ENCODE measurements at regions not wholly inside any gene's neighbourhood (a gene's known extent, or its start where the extent isn't known, plus 50 kb on each side); places are given as distances from the start of the nearest gene placed in this dataset.

DNA sequence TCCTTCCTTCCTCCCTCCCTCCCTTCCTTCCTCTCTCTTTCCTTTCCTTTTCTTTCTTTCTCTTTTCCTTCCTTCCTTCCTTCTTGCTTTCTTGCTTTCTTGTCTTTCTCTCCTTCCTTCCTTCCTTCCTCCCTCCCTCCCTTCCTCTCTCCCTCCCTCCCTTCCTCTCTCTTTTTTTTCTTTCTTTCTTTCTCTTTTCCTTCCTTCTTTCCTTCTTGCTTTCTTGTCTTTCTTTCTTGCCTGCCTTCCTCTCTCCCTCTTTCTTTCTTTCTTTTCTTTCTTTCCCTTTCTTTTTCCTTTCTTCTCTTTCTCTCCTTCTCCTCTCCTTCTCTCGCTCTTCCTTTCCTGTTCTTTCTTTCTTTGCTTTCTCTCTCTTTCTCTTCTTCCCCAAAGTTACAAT is 728.4 kb upstream of the ADAMTS5 start:
- H3K27me3 ChIP-seq (replicated peaks in 1 of 4; ENCODE audit: control extremely low read depth in 1 of 4, control insufficient read depth in 3 of 4, insufficient read depth in 4 of 4, low read length in 3 of 4), result no peaks in the 10 kb centered on the region
- Mint-ChIP-seq H3K4me3 (no peak overlapping the region), H3K27ac (no peak overlapping the region), H3K9me3 (ENCODE audit: insufficient read depth) (peaks cover 4% of the 10 kb centered on the region), H3K27me3 (no peaks in the 10 kb centered on the region), H3K4me1 (no peaks in the 10 kb centered on the region)
- no peak overlapping the region for H3K4me2 ChIP-seq (replicated peaks; ENCODE audit: low read depth, low read length, poor library complexity, severe bottlenecking)
- TF ChIP-seq CTCF (IDR thresholded peaks at IDR 0.05) (no peak), EZH2 (IDR thresholded peaks at IDR 0.05; ENCODE audit: borderline replicate concordance, insufficient read depth, low read depth, low read length, poor library complexity, severe bottlenecking) (no peak)
- H3K27ac ChIP-seq (ENCODE audit: low read length in 2 of 2), result no peak overlapping the region
- H2AFZ ChIP-seq (ENCODE audit: insufficient read depth, low read depth, low read length, poor library complexity, severe bottlenecking), result no peak overlapping the region
- DNase-seq (no peak), ATAC-seq (ENCODE audit: low read depth) (no peak)
- no peak overlapping the region for H3K9ac ChIP-seq (ENCODE audit: low read length)
- H3K4me1 ChIP-seq (ENCODE audit: control insufficient read depth in 2 of 2, insufficient read depth in 2 of 2, low read length in 2 of 2), result no peaks in the 10 kb centered on the region
- ChIA-PET POLR2A (no interaction called here), CTCF (no interaction called here)
- H3K4me3 ChIP-seq (ENCODE audit: control extremely low read depth in 1 of 5, extremely low read depth in 1 of 5, insufficient read depth in 1 of 5, low read depth in 2 of 5, low read length in 4 of 5), result no peak overlapping the region
- no CpG with 5 or more reads among the region's 1 CpG for WGBS (ENCODE audit: insufficient coverage)
- no peaks in the 10 kb centered on the region for H3K36me3 ChIP-seq (replicated peaks in 1 of 2; ENCODE audit: control extremely low read depth in 1 of 2, control insufficient read depth in 1 of 2, extremely low read depth in 1 of 2, insufficient read depth in 2 of 2, low read length in 1 of 2)
- no peaks in the 10 kb centered on the region for H3K9me3 ChIP-seq (ENCODE audit: control extremely low read depth in 1 of 3, control insufficient read depth in 2 of 3, insufficient read depth in 1 of 3, low read length in 2 of 3)
- intact Hi-C loops (cut with micrococcal nuclease), result no loop called here
- H3K79me2 ChIP-seq (ENCODE audit: control insufficient read depth, insufficient read depth, low read length), result no peaks in the 10 kb centered on the region
- no peaks in the 10 kb centered on the region for H4K20me1 ChIP-seq (ENCODE audit: control insufficient read depth, insufficient read depth, low read length, poor library complexity, severe bottlenecking)

DNA sequence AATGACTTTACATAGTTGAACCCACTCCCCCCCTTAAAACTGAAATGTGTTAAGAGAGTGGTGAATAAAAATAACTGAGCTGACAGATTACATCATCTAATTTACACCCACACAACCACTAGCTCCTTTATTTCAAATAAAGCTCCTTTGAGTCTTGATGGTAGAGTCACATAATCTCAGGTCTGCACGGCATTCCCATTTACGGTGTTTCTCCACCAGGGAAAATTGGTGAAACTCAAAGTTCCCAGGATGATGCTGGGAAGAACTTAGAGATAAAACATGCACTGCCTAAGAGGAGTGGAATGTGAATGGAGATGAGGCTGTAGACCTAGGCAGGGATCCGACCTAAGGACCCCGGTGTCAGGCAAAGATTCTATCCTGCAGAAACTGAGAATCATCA is 727.8 kb upstream of the ADAMTS5 start:
- Histone ChIP-seq H3K4me2 (replicated peaks; ENCODE audit: low read depth, low read length, poor library complexity, severe bottlenecking) (no peak overlapping the region), H3K9me3 (ENCODE audit: control extremely low read depth in 1 of 3, control insufficient read depth in 2 of 3, insufficient read depth in 1 of 3, low read length in 2 of 3) (peaks cover 0 to under 1% (median 0%) of the 10 kb centered on the region in 3 donors), H3K27me3 (replicated peaks in 1 of 4; ENCODE audit: control extremely low read depth in 1 of 4, control insufficient read depth in 3 of 4, insufficient read depth in 4 of 4, low read length in 3 of 4) (no peaks in the 10 kb centered on the region), H3K79me2 (ENCODE audit: control insufficient read depth, insufficient read depth, low read length) (no peaks in the 10 kb centered on the region), H3K4me3 (ENCODE audit: control extremely low read depth in 1 of 5, extremely low read depth in 1 of 5, insufficient read depth in 1 of 5, low read depth in 2 of 5, low read length in 4 of 5) (no peak overlapping the region), H3K27ac (ENCODE audit: low read length in 2 of 2) (no peak overlapping the region), H3K9ac (ENCODE audit: low read length) (no peak overlapping the region), H2AFZ (ENCODE audit: insufficient read depth, low read depth, low read length, poor library complexity, severe bottlenecking) (no peak overlapping the region), H3K36me3 (replicated peaks in 1 of 2; ENCODE audit: control extremely low read depth in 1 of 2, control insufficient read depth in 1 of 2, extremely low read depth in 1 of 2, insufficient read depth in 2 of 2, low read length in 1 of 2) (no peaks in the 10 kb centered on the region), H4K20me1 (ENCODE audit: control insufficient read depth, insufficient read depth, low read length, poor library complexity, severe bottlenecking) (no peaks in the 10 kb centered on the region), H3K4me1 (ENCODE audit: control insufficient read depth in 2 of 2, insufficient read depth in 2 of 2, low read length in 2 of 2) (no peaks in the 10 kb centered on the region)
- no peak overlapping the region for H3K27ac Mint-ChIP-seq
- no peak overlapping the region for H3K4me3 Mint-ChIP-seq
- no peak for TF ChIP-seq CTCF (IDR thresholded peaks at IDR 0.05)
- no peak for TF ChIP-seq EZH2 (IDR thresholded peaks at IDR 0.05; ENCODE audit: borderline replicate concordance, insufficient read depth, low read depth, low read length, poor library complexity, severe bottlenecking)
- intact Hi-C loops (cut with micrococcal nuclease), result no loop called here
- 83% methylated on average over 1 of the region's 4 CpGs for WGBS (ENCODE audit: insufficient coverage)
- no peaks in the 10 kb centered on the region for H3K4me1 Mint-ChIP-seq
- ATAC-seq (ENCODE audit: low read depth) (no peak), DNase-seq (no peak)
- peaks cover 5% of the 10 kb centered on the region for H3K9me3 Mint-ChIP-seq (ENCODE audit: insufficient read depth)
- CTCF ChIA-PET, result no interaction called here
- POLR2A ChIA-PET, result no interaction called here
- H3K27me3 Mint-ChIP-seq, result no peaks in the 10 kb centered on the region
